ENCODE measurements at regions not wholly inside any gene's neighbourhood (a gene's known extent, or its start where the extent isn't known, plus 50 kb on each side); places are given as distances from the start of the nearest gene placed in this dataset.
"Not testable (repeated sequence)": the region's sequence is repeated elsewhere in the genome, so short reads cannot be mapped to it uniquely, and the experiment has no call there.

DNA sequence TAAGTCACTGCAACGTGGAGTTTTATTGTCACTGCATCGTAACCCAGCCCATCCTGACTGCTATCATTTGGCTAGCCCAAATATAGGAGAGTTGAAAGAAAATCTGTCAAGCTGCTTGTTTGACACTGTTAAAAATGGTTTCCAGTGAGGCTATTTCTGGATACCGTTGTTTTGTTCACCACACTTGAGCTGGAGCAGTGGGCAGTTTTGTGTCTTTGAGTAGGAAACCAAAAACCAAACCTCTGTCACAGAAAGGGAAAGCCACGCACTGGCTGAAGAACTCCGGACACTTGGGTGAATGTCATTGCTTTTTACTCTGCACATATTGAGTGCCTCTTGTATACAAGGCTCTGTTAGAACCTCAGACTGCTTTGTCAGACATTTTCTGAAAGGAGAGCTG, 446.4 kb upstream of the CFAP20DC start:
- Histone ChIP-seq H3K79me2 (ENCODE audit: low read depth) (no peaks in the 10 kb centered on the region), H3K9me2 (ENCODE audit: insufficient read depth) (no peaks in the 10 kb centered on the region), H3K27ac (no peak overlapping the region), H3K4me3 (no peak overlapping the region), H3K4me1 (replicated peaks; ENCODE audit: insufficient read depth) (no peaks in the 10 kb centered on the region), H2AFZ (no peak overlapping the region), H3K36me3 (ENCODE audit: low read depth) (no peaks in the 10 kb centered on the region), H3K9me3 (ENCODE audit: insufficient read depth, low read depth) (no peaks in the 10 kb centered on the region), H3K4me2 (no peak overlapping the region), H3F3A (ENCODE audit: insufficient read depth, low read depth) (no peaks in the 10 kb centered on the region), H3K27me3 (ENCODE audit: insufficient read depth, low read depth) (no peaks in the 10 kb centered on the region), H4K20me1 (ENCODE audit: insufficient read depth) (no peaks in the 10 kb centered on the region)
- POLR2A ChIA-PET (ENCODE audit: unreplicated experiment), result no interaction called here
- DNase-seq, result no peak
- no TSS peak for BruUV-seq (replicated peaks)
- intact Hi-C loops (cut with micrococcal nuclease; ENCODE audit: unreplicated experiment), result no loop called here
- TF ChIP-seq, protein P1, sequence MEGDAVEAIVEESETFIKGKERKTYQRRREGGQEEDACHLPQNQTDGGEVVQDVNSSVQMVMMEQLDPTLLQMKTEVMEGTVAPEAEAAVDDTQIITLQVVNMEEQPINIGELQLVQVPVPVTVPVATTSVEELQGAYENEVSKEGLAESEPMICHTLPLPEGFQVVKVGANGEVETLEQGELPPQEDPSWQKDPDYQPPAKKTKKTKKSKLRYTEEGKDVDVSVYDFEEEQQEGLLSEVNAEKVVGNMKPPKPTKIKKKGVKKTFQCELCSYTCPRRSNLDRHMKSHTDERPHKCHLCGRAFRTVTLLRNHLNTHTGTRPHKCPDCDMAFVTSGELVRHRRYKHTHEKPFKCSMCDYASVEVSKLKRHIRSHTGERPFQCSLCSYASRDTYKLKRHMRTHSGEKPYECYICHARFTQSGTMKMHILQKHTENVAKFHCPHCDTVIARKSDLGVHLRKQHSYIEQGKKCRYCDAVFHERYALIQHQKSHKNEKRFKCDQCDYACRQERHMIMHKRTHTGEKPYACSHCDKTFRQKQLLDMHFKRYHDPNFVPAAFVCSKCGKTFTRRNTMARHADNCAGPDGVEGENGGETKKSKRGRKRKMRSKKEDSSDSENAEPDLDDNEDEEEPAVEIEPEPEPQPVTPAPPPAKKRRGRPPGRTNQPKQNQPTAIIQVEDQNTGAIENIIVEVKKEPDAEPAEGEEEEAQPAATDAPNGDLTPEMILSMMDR (conservative IDR thresholded peaks at IDR 0.05), result no peak
- no peak for TF ChIP-seq EZH2 (IDR thresholded peaks at IDR 0.05; ENCODE audit: low read depth)
- CTCF ChIA-PET, result no interaction called here

DNA sequence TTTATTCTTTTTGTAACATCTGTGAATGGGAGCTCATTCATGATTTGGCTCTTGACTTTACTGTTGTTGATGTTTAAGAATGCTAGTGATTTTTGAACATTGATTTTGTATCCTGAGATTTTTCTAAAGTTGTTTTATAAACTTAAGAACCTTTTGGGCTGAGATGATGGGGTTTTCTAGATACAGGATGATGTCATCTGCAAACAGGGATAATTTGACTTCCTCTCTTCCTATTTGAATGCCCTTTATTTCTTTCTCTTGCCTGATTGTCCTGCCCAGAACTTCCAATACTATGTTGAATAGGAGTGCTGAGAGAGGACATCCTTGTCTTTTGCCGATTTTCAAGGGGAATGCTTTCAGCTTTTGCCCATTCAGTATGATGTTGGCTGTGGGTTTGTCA, 445.1 kb upstream of the CFAP20DC start:
- BruUV-seq (replicated peaks); POLR2A ChIA-PET (ENCODE audit: unreplicated experiment); H3F3A ChIP-seq (ENCODE audit: insufficient read depth, low read depth); H3K4me2 ChIP-seq; H4K20me1 ChIP-seq (ENCODE audit: insufficient read depth); H2AFZ ChIP-seq; H3K36me3 ChIP-seq (ENCODE audit: low read depth); H3K4me1 ChIP-seq (replicated peaks; ENCODE audit: insufficient read depth); DNase-seq; intact Hi-C loops (cut with micrococcal nuclease; ENCODE audit: unreplicated experiment); H3K9me2 ChIP-seq (ENCODE audit: insufficient read depth); H3K4me3 ChIP-seq; H3K9me3 ChIP-seq (ENCODE audit: insufficient read depth, low read depth); H3K27ac ChIP-seq; CTCF ChIA-PET; H3K79me2 ChIP-seq (ENCODE audit: low read depth); H3K27me3 ChIP-seq (ENCODE audit: insufficient read depth, low read depth): not testable (repeated sequence)

DNA sequence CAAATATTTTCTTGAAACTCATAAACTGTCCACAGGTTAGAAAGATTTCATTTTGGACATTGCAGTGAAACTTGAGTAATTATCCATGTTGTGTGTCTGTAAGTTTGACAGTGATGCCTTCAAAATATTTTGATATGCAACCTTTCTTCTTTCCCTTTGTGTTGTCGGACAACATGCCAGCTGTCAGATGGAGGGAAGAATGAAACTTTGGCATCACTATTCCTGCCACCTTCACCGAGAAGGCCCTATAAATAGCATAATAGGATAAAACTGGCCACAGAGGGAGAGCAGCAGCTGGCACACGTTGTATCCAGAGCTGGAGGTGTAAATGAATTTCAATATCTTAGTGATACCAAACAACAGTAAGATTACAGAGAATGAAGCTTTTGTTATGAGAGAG, 436.7 kb upstream of the CFAP20DC start:
- POLR2A ChIA-PET (ENCODE audit: unreplicated experiment), result no interaction called here
- no peaks in the 10 kb centered on the region for H3K9me3 ChIP-seq (ENCODE audit: insufficient read depth, low read depth)
- no peak overlapping the region for H3K4me2 ChIP-seq
- BruUV-seq (replicated peaks), result no TSS peak
- H2AFZ ChIP-seq, result no peak overlapping the region
- CTCF ChIA-PET, result no interaction called here
- H3K27ac ChIP-seq, result no peak overlapping the region
- H3K36me3 ChIP-seq (ENCODE audit: low read depth), result no peaks in the 10 kb centered on the region
- H3K9me2 ChIP-seq (ENCODE audit: insufficient read depth), result no peaks in the 10 kb centered on the region
- TF ChIP-seq, protein P1 (conservative IDR thresholded peaks at IDR 0.05), result no peak
- no peak for TF ChIP-seq EZH2 (IDR thresholded peaks at IDR 0.05; ENCODE audit: low read depth)
- H4K20me1 ChIP-seq (ENCODE audit: insufficient read depth), result no peaks in the 10 kb centered on the region
- no peaks in the 10 kb centered on the region for H3K79me2 ChIP-seq (ENCODE audit: low read depth)
- no peak overlapping the region for H3K4me3 ChIP-seq
- no peak for DNase-seq
- peaks cover 4% of the 10 kb centered on the region; the same call in 1 of the 2 replicates for H3F3A ChIP-seq (ENCODE audit: insufficient read depth, low read depth)
- H3K4me1 ChIP-seq (replicated peaks; ENCODE audit: insufficient read depth), result peaks cover 10% of the 10 kb centered on the region
- no peaks in the 10 kb centered on the region for H3K27me3 ChIP-seq (ENCODE audit: insufficient read depth, low read depth)
- intact Hi-C loops (cut with micrococcal nuclease; ENCODE audit: unreplicated experiment), result no loop called here

GRCh38 chr3:59483191-59483590, 433.4 kb upstream of the CFAP20DC start:
- Histone ChIP-seq H2AFZ (no peak overlapping the region), H3K4me2 (no peak overlapping the region), H3K9me3 (ENCODE audit: insufficient read depth, low read depth) (no peaks in the 10 kb centered on the region), H3K36me3 (ENCODE audit: low read depth) (no peaks in the 10 kb centered on the region), H3K79me2 (ENCODE audit: low read depth) (no peaks in the 10 kb centered on the region), H3K27ac (no peak overlapping the region), H3F3A (ENCODE audit: insufficient read depth, low read depth) (peaks cover 4% of the 10 kb centered on the region; the same call in 1 of the 2 replicates), H3K4me3 (no peak overlapping the region), H3K27me3 (ENCODE audit: insufficient read depth, low read depth) (no peaks in the 10 kb centered on the region), H3K9me2 (ENCODE audit: insufficient read depth) (no peaks in the 10 kb centered on the region), H4K20me1 (ENCODE audit: insufficient read depth) (no peaks in the 10 kb centered on the region), H3K4me1 (replicated peaks; ENCODE audit: insufficient read depth) (peaks cover 20% of the 10 kb centered on the region)
- CTCF ChIA-PET, result no interaction called here
- no peak for DNase-seq
- intact Hi-C loops (cut with micrococcal nuclease; ENCODE audit: unreplicated experiment), result loop anchor here (5.0 kb wide), 1 partner anchor 334 kb away; no protein-coding TSS in a partner anchor
- BruUV-seq (replicated peaks), result no TSS peak
- POLR2A ChIA-PET (ENCODE audit: unreplicated experiment), result no interaction called here
- TF ChIP-seq, protein P1 (conservative IDR thresholded peaks at IDR 0.05), result no peak
- no peak for TF ChIP-seq EZH2 (IDR thresholded peaks at IDR 0.05; ENCODE audit: low read depth)

All from PC-9 (cell line).